GM18951 (cell line): ENCODE measurements at regions not wholly inside any gene's neighbourhood (a gene's known extent, or its start where the extent isn't known, plus 50 kb on each side); places are given as distances from the start of the nearest gene placed in this dataset.

ENCODE experiments used
- POLR2A ChIP-seq: IDR thresholded peaks from 4 replicates; pipeline ENCODE4 v1.6.1; 2011; ENCODE audit warnings: mild to moderate bottlenecking; ENCODE audit not compliant: insufficient read length, insufficient read depth; ENCODE audit errors: extremely low read depth
- in situ Hi-C: fragments of 300-500 bp; cut with MboI; formaldehyde crosslinking; loops from one replicate; pipeline ENCODE4 v1.12.0; 2022; ENCODE audit warnings: low sequenced_read_pairs, mixed read lengths, inconsistent platforms; ENCODE audit not compliant: unreplicated experiment

DNA sequence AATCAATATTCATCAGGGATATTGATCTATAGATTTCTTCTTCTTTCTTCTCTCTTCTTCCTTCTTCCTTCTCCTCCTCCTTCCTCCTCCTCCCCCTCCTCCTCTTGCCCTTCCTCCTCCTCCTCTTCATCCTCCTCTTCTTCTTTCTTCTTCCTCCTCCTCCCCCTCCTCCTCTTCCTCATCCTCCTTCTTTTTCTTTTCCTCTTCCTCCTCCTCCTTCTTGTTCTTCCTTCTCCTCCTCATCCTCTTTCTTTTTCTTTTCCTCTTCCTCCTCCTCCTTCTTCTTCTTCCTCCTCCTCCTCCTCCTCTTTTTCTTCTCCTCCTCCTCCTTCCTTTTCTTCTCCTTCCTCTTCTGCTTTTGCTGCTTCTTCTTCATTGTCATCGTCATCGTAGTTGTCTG lies 52.4 kb upstream of the SERINC1 start:
- TF ChIP-seq POLR2A: no peak
- in situ Hi-C loops: no loop called here

DNA sequence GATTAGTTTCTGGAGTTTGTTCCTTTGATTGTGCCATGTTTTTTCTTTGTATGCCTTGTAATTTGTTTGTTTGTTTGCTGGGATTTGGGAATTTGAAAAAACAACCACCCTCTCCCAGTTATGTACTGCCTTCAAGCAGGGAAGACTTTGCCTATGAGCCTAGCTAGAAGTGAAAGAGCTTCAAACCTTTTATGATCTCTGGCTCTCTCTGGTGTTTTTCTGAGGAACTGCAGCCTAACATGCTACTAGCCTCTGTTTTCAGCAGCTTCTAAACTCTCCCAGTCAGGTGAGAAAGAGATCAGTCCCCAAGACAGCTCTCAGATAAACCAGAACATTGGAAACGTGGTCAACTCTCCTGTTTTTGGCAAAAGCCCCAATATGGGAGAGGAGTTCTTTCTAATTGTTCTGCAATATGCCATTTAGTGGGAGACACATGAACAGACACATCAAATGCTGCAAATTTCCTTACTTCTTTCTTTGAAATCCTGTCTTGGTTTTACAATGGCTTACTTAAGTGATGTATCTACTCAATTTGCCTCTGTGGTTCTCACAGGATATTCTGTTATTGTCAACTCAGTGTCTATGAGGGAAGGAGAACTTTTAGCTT lies 58.9 kb upstream of the SERINC1 start:
- TF ChIP-seq POLR2A: no peak
- in situ Hi-C loops: loop anchor here (25.0 kb wide), 1 partner anchor 143 kb away; the partner anchor contains the start of gene HSF2

DNA sequence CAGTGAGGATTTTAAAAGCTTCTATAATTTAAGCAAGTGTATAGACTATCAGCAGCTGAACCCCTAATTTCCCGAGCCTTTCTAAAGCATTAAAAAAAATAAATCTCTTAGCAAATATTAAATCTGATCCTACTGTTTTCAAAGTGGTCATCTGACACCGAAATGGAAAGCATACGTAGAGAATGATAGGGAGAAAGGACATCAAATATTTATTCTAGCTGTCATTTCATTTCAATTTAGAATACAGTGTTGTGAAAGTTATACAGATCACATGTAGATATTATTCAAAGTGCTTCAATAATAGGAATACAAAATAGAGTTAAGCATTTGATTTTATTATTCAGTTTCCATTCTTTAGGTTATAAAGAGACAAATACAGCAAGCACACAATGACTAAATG lies 61.9 kb upstream of the PKIB start:
- TF ChIP-seq POLR2A: no peak
- in situ Hi-C loops: loop anchor here (25.0 kb wide), 1 partner anchor 161 kb away; the partner anchor contains the start of gene HSF2

DNA sequence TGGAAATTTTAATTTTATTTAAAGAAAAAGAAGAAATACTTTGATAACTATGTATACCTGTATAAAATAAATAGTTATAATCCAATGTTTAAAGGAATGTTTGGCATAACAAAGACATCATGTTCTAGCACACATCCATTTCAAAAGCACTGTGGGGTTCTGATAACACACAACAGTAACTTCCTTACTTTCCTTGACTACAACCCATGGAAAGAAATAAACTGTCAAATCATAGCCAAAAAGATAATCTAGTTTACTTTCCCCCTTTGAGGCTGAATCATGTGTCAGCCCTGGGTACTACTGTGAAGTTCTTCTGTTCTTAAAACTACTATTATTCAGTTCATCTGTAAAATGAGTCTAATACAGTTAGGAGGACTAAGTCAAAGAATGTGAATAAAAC lies 61.4 kb upstream of the PKIB start:
- in situ Hi-C loops: loop anchor here (25.0 kb wide), 1 partner anchor 162 kb away; the partner anchor contains the start of gene HSF2

DNA sequence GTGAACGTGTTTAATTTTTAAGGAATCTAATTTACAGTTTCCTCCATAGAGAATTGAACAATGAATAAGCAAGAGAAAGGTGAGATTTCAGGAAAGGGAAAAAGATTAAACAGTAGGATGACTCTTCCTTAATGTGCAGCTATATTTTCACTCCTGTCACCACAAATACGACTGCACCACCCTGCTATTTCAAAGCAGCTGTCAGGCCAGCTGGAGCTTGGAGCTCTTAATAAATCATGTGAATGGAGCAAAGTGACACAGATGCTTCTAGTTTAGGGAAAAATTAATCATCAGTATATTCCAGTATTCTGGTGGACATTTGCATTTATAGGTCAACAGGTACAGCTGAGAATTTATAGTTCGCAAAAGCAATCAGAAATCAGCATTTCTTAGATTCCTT lies 56.5 kb upstream of the PKIB start:
- no peak for TF ChIP-seq POLR2A
- in situ Hi-C loops: no loop called here

More for the DNA sequence above, 61.4 kb upstream of the PKIB start:
- no peak for TF ChIP-seq POLR2A

DNA sequence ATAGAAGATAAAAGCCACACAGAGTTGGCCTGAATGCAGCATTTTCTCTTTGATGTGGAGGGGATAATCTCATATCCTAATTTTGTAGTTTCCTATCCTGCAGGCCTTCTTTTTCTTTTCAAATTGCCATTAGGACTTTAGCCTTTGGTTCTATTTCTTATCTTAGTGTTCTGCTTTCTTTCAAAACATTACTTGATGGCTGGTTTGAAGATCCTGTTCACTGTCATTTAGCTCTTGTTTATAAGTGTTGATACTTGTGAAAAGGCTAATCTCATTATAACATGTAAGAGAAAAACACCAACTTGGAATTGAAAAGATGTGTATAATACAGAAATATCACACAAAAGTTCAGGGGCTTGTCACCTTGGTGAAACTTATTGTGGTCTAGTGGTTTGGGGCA lies 54.6 kb upstream of the PKIB start:
- in situ Hi-C loops: no loop called here
- no peak for TF ChIP-seq POLR2A

DNA sequence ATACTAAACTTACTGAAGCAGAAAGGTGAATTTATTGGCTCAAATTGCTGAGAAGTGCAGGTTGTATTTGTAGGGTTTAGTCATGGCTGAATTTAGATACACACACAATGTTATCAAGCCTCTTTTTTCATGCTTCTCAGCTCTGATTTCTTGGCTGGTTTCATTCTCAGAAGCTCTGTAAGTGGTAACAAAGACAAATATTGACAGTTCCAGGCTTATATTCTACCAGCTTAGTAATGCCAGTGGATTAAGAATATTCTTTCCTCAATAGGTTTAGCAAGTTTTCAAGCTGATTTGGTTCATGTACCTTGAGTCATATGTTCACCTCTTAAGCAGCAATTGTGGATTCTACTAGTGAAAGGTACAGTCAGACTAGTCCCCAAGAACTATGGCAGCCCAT lies 52.1 kb upstream of the PKIB start:
- TF ChIP-seq POLR2A: no peak
- in situ Hi-C loops: no loop called here
